Activated gamma-delta T cell treated with Interleukin-2 at 50 U/mL for 16 hours (primary cell): ENCODE measurements at regions not wholly inside any gene's neighbourhood (a gene's known extent, or its start where the extent isn't known, plus 50 kb on each side); places are given as distances from the start of the nearest gene placed in this dataset.
"Not testable (repeated sequence)": the region's sequence is repeated elsewhere in the genome, so short reads cannot be mapped to it uniquely, and the experiment has no call there.

Experiments
- DNase-seq: peaks from one replicate; pipeline ENCODE4 v3.0.0-alpha.2; 2020

GRCh38 chr6:97697456-97697855 lies 414.4 kb upstream of the MMS22L start:
- DNase-seq: no peak

GRCh38 chr6:97701801-97702200 lies 418.8 kb upstream of the MMS22L start:
- no peak for DNase-seq

GRCh38 chr6:97702248-97702647 lies 419.2 kb upstream of the MMS22L start:
- no peak for DNase-seq

DNA sequence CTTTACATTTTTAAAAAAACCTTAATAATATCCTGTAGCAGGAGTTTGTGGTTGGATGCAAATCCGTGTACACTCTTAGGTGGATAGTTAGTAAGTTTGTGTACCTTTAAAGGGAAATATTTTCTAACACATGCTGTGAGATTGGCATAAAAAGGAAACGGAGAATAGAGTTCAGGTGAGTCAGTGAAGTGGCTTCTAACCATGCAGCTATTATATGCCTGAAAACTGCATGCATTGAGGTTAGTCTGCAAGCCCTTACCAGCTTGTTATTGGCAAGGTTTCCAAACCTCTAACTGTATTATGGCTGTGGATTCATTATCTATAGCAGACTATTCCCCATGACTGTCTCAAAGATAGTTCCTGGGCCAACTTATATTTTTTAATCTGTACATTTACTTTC lies 420.6 kb upstream of the MMS22L start:
- no peak for DNase-seq

GRCh38 chr6:97705568-97705967 lies 422.6 kb upstream of the MMS22L start:
- DNase-seq: no peak

- no peak for DNase-seq
These were observed 429.7 kb upstream of the MMS22L start for GRCh38 chr6:97712751-97713150.

- DNase-seq: no peak
These were observed 431.8 kb upstream of the MMS22L start for GRCh38 chr6:97714772-97715171.

DNA sequence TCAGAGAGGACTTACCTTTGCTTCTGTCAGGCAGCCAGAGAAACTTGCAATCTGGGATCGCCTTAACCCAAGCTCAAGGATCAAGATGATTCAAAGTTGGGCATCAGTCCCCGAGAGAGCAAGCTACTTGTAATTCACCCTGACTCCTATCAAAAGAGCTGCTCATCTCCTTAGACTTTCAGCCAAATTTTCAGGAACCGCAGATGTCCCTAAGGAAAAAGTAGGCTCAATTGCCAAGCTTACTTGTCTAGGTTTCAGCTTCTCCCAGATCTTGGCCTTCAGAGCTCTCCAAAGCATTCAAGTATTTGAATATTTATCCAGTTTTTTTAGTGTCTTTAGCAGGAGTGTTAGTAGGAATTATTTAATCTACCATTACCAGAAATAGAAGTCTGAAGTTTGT lies 434.1 kb upstream of the MMS22L start:
- no peak for DNase-seq

DNA sequence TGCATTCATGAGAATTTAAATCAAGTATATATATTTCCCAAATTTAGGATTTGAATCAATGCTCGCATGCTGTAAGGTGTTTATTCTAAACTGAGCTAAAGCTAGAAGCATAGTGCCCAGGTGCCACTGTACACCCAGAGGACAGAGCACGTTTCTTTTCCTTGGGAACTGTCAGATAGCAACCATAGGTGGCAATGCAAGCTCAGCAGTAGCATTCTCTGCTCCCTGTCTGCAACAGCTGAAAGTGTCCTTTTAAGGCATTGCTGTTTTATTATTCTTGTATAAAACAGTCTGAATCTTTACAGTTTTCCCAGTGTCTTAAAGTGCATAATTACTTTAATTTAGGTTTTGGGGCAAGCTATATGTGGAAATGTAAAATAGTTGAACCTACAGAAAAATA lies 443.4 kb upstream of the MMS22L start:
- no peak for DNase-seq

- DNase-seq: no peak
These were observed 449.0 kb upstream of the MMS22L start for GRCh38 chr6:97732045-97732444.

- no peak for DNase-seq
These were observed 474.6 kb upstream of the MMS22L start for GRCh38 chr6:97757575-97757974.

GRCh38 chr6:97765461-97765860 lies 482.4 kb upstream of the MMS22L start:
- no peak for DNase-seq

DNA sequence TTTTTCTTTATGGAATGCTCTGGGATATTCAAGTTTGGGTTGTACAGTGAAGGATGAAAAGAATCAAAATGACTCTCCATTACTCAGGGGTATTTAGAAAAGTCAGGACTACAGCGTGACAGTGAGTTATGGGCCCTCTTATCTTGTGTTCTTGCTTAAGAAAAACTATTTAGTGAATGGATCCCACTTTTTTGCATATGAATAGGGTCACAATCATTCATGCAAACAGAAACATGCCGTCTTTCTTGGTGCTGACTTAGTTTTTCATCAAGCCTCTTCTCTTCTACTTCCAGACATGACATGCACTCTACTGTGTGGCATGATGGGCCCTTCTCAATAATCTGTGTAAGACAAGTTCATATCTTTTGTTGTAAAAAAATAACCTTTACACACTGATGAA lies 488.4 kb upstream of the MMS22L start:
- no peak for DNase-seq

GRCh38 chr6:97775012-97775411 lies 492.0 kb upstream of the MMS22L start:
- no peak for DNase-seq

DNA sequence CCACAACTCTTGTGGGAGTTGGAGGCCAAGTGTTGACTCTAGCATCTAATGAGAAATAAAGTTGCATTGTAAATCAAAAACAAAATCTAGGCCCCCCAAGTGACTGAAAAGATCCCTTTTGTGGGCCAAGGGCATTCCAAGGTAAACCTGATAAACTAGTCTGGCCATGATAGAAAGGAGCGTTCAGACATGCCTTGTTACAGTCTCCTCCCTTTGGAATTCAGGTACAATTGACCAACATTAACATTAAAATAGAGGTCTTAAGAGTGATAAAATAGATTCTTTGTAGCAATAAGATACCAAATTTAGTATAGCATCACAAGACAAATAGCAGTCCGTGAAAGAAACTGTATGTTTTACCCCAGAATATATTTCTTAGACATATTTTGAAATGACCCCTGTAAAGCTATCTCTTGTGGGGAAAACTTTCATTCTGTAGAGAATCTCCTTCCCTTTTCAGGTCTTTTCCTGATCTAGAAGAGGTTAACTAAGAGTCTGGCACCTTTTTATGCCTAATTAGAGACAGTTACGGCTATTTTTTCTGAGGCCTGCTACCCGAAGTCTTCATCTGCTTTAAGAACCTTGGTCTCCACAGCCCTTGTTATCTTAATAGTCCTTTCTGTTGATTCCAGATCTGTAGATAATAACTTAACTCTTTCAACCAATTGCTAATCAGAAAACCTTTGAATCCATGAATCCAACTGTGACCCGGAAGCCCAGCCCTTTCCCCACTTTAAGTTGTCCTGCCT lies 495.4 kb upstream of the MMS22L start:
- DNase-seq: no peak

DNA sequence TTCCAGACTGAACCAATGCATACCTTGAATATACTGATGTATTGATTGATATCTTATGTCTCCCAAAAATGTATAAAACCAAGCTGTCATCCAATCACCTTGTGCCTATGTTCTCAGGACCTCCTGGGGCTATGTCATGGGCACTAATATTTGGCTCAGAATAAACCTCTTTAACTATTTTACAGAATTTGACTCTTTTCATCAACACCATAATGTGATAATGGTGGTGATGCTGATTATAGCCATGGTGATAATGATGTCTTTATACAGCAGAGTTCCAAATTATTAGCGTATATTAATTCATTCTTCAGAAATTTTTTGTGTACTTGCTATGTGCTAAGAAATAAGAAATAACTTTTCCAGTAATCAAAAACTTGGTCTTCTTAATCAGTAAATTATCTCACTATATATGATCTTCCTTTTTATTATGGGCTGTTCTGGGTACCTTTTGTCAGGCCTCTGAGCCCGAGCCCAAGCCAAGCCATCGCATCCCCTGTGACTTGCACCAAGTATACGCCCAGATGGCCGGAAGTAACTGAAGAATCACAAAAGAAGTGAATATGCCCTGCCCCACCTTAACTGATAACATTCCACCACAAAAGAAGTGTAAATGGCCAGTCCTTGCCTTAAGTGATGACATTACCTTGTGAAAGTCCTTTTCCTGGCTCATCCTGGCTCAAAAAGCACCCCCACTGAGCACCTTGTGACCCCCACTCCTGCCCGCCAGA lies 496.2 kb upstream of the MMS22L start:
- DNase-seq: not testable (repeated sequence)

DNA sequence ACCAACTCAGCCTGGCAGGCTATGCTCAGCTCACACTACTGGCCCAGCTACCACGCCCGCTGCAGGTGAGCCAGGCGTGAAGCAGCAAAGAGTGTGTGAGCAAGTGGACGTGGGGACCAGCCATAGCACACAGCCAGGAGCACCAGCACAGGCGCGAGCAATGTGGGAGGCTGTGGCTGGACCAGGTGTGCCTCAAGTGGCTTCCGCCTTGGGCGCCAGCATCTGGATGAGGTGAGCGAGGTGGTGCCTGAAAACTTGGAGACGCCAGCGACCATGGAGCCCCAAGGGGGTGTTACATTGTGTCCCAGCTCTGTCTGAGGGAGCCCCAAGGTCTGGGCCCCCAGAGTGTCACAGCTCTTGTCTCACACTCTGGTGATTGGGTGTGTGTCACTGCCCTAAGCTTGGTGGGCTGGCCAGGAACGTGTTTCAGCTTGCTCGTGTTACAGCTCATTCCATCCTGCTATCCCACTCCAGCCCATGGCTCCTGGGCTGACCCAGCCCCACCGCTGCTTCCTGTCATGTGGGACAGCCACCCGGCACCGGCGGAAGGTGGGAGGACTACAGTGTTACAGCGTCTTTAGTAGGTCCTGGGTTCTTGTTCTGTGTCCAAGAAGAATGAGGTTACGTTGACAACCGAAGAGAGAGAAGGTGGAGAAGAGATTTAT lies 508.0 kb upstream of the MMS22L start:
- no peak for DNase-seq

DNA sequence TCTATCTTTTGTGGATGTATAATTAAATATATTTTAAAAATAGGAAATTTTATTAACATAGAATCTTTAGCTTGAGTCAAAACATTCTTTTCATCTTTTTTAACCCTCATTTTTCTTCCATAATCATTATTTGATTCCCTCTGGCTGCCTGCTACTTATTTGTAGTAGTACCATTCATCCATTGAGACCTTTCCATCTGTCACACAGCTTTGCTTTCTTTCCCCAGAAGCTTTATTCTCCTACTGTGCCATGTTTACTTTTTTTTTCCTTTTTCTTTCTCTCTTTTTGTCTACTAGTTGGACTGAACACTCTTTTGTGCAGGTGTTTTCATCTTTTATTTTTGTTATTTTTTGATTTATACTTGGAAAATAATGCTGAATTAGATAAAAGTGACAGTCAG lies 522.6 kb upstream of the MMS22L start:
- DNase-seq: no peak

DNA sequence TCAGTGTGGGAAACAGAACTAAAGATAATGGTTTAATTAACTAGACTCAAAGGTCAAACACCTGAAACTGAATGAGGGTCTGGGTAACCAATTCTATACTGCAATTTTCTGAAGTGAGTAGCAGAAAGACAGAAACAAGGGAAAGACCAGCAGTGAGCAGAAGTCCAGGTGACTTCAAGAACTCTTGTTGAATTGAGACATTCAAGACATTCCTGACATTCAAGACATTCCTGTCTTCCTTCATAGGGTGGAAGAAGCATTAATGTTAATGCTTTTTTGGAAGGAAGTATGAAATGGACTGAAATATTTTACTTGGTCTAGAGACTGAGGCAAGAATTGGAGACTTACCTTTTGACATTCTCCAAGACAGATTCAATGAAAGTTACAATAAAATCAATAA lies 529.9 kb upstream of the MMS22L start:
- DNase-seq: no peak

DNA sequence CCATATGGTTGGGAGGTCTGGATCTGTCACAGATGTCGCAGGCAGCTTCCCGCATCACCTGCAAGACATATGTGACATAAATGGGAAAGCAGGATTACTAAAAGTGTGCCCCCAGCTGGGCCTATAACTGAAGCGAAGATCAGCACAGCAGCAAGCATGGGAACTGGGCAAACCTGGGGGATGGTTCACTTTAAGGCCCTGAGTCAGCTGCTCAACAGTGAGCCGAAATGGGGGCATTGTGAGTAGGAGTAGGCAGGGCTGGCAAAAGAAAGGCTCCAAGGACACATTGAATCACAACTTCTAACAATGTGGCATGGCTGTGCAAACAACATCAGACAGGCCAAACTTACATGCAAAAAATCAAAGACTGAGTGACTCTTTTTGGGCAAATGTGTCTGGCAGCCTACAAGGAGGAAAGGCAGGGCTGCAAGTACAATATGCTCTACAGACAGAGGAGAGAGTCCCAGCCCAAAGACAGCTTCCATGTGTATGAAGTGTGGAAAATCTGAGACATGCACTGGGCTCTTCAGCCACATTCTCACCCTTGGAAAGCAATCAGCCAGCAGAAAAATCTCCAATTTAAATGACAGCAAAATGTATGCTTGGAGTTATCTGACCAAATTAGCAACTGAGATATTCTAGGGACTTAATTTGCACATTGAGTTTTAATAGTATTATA lies 531.0 kb upstream of the MMS22L start:
- no peak for DNase-seq

- no peak for DNase-seq
These were observed 532.3 kb upstream of the MMS22L start for GRCh38 chr6:97815301-97815812.

DNA sequence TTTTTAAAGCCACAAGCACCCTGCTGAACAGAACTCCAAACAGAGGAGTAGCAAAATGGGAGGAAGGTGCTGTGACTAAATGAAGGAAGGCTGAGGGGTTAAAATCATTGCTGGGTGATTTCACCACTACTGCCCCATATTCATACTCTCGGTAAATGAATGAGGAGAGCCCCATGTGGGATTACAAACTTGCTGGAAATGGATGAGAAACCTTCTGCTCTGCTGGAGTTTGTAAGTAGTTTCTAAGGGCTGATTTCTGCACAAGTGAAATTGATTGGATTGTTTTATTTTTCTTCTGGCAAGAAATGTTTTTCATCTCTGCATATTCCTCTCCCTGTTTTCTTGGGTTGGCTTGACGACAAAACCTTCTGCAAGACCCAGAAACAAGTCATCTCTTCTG lies 533.5 kb upstream of the MMS22L start:
- no peak for DNase-seq

- DNase-seq: no peak
These were observed 536.7 kb upstream of the MMS22L start for GRCh38 chr6:97819710-97820109.
